Globus pallidus (tissue), 1 donor: ENCODE measurements at regions not wholly inside any gene's neighbourhood (a gene's known extent, or its start where the extent isn't known, plus 50 kb on each side); places are given as distances from the start of the nearest gene placed in this dataset.

ENCODE experiments used
- DNase-seq: peaks from one replicate; pipeline ENCODE4 v3.0.0-alpha.2; 2015; ENCODE audit warnings: low spot score

- no peak for DNase-seq
These were observed 158.7 kb downstream of the DRD1 start for GRCh38 chr5:175285261-175285660.

DNA sequence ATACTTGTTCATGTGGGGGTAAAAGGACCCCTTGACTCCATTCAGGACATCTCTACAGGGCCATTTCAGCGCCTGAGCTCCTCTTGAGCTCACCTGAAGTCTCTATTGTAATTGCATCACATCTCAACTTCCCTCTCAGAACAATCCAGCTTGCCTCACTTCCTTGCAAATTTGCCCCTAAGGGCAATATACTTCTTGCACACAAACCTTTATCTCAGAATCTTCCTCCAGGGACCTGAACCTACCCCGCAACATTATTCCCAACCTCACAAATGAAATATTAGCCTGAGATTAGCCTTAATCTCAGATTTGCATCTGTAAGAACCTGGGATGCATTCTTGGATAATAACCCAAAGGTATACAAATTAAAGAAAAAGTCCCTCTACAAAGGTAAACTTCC, 159.2 kb downstream of the DRD1 start:
- DNase-seq = no peak

GRCh38 chr5:175282611-175283225, 161.3 kb downstream of the DRD1 start:
- no peak for DNase-seq

GRCh38 chr5:175281714-175282113, 162.3 kb downstream of the DRD1 start:
- DNase-seq = no peak

- DNase-seq = no peak
These were observed 162.7 kb downstream of the DRD1 start for GRCh38 chr5:175281257-175281656.

DNA sequence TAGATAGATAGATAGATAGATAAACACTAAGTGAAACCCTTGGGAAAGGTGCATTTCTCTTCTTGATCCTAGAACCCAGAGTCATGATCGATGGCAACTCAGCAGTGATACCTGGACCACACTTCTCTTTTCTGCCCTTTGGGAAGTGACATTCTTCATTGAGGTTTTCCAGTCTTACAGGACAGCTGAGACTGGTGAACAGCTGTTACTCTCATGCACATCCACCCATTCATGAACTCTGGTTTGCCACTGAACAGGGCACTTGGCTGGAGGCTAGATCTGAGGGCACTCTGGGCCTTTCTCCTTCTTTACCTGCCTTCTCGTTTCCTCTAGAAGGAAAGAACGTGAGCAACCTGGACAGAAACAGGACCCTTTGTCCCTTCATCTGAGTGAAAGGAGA, 164.5 kb downstream of the DRD1 start:
- DNase-seq = no peak

- DNase-seq = no peak
These were observed 168.2 kb downstream of the DRD1 start for GRCh38 chr5:175275748-175276147.

DNA sequence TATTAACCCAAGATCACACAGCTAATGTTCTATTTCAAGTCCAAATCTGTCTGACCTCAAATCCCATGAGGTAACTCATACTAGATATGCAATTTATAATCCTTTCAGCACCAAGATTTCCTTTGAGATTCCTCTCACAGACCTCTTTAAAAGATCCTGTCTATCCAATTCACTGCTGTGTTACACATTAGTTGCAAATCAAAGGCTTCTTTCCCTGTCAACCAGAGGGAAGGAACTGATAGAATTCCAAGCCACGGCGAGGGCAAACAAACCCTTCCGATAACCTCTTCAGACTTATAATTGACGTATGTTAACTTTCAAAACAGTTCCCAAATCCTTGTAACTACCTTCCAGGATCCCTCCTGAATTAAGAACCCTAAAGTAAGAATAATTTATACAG, 168.9 kb downstream of the DRD1 start:
- no peak for DNase-seq

GRCh38 chr5:175274171-175274570, 169.8 kb downstream of the DRD1 start:
- DNase-seq = no peak

- DNase-seq = no peak
These were observed 179.6 kb downstream of the DRD1 start for GRCh38 chr5:175264406-175264805.

- DNase-seq = no peak
These were observed 180.2 kb downstream of the DRD1 start for GRCh38 chr5:175263776-175264175.

DNA sequence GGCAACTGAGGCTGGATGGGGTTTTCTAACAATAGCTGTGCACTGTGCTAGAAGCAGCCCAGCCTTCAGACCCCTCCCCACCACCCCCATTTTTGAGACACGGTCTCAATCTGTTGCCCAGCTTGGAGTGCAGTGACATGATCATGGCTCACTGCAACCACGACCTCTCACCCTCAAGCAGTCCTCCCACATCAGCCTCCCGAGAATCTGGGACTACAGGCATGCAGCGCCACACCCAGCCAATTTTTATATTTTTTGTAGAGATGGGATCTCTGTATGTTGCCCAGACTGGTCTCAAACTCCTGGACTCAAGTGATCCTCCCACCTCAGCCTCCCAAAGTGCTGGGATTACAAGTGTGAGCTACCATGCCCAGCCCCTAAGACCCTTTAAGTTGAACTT, 182.5 kb downstream of the DRD1 start:
- DNase-seq = no peak

DNA sequence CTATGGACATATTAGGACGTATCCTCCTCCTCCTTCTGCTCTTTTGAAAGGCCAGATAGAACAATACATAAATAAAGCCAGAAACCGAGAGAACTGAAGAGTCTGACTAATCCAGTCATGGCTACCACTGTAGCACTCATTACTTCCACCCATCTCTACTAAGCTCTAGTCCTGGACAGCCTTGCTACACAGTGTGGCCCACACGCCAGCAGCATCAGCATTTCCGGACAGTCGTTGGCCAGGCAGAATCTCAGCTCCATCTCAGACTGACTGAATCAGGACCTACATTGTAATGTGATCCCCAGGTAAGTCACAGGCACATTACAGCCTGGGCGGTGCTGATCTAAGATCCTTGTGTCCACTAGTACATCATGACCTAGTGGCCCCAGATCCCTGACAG, 182.9 kb downstream of the DRD1 start:
- DNase-seq = no peak

GRCh38 chr5:175257847-175258194, 186.2 kb downstream of the DRD1 start:
- DNase-seq = no peak

GRCh38 chr5:175257128-175257846, 186.7 kb downstream of the DRD1 start:
- no peak for DNase-seq

GRCh38 chr5:175254155-175254554, 189.8 kb downstream of the DRD1 start:
- peak; percentile 4 for DNase-seq

- DNase-seq = no peak
These were observed 190.4 kb downstream of the DRD1 start for GRCh38 chr5:175253597-175253996.

- DNase-seq = no peak
These were observed 191.7 kb downstream of the DRD1 start for GRCh38 chr5:175252234-175252805.

DNA sequence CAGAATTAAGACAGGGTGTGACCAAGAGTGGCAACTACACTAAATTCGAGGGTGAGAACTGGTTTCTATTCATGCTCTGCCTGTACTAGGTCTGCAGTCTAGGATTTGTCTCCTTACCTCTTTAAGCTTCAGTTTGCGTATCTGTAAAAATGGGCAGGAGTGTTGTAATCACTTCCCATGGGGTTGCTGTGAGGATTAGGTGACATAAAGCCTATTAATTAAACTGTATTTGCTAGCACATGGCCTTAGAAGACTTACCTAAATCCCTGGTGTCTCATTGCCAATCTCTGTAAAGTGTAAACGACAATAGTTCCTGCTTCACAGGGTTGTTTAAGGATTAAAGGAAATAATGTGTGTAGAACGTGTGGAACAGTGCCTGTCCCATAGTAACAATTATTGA, 193.6 kb downstream of the DRD1 start:
- no peak for DNase-seq

DNA sequence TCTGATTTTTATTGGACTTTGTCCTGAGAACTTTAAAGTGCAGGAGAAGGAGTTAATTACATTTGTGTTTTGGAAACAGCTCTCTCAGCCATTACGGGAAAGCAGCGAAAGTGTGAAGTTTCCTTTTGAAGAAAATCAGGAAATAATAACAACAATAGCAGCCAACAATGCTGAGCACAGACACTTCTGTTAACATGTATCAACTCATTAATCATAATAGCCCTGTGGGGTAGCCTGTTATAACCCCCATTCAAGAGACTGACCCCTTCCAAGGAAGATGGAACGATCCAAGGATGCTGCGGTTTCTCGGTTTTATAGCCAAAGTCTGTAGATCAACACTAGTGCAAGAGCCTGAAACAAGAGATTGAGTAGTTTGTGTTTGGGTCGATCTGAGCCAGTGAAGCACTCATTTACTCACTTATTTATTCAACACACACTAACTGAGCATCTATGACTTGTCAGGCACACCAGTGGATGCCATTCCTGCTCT, 195.5 kb downstream of the DRD1 start:
- no peak for DNase-seq

- DNase-seq = no peak
These were observed 197.0 kb downstream of the DRD1 start for GRCh38 chr5:175246889-175247520.

DNA sequence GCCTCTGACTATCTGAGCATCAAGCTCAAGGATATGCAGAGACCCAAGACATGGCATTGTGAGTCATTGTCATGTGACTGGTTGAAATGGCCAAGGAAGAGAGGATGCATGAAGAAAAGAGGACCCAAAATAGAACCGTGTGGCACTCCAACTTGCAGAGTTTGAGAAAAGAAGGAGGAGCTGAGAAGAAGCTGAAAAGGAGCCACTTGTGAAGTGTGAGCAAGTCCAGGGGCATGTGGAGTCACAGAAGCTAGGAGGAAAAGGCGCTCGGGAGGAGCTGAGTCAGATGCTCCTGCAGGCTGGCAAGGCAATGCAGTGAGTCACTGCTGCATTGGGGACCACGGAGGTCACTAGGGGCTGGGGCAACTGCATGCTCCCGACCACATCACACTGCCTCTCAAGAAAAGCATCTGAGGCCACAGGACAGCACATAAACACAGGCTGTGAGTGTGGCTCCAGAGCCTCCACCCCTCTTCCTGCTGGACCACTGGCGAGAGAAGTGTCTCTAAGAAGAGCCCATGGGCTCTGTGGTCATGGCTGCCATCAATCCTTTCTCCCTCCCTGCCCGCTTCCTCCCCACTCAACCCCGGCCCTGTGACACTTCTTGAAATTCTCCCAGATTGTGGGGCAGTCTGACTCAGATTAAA, 197.6 kb downstream of the DRD1 start:
- DNase-seq = no peak

DNA sequence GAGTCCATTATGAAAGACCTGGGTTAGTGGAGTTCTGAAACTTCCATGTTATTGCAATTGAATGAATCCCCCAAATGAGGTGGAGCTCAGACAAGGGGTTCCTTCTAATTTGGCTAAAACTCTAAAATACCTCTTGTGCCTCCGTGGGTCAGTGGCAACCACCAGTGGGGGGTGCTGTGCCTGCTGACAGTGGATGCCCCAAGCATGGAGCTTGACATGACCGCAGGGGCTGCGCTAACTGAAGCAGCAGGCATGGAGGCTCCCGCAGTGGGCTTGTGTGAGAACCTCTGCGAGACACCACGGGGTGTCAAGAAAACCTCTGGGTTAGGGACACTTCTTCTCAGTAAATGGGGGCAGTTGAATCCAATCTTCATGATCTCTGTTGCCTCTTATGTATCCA, 200.5 kb downstream of the DRD1 start:
- DNase-seq = no peak
